AG09309 (cell line): ENCODE measurements at regions not wholly inside any gene's neighbourhood (a gene's known extent, or its start where the extent isn't known, plus 50 kb on each side); places are given as distances from the start of the nearest gene placed in this dataset.

Experiments
- DNase-seq: peaks from one replicate; pipeline ENCODE4 v3.0.0-alpha.2; 2010; ENCODE audit warnings: low read depth
- H3K4me3 ChIP-seq: 2 replicates; pipeline ENCODE4 v1.5.1; 2011; ENCODE audit warnings: mild to moderate bottlenecking, low read depth, low read length, moderate library complexity; ENCODE audit not compliant: control insufficient read depth
- TF ChIP-seq, protein P1 (sequence below): IDR thresholded peaks from 2 replicates; pipeline ENCODE4 v1.5.1; 2011; ENCODE audit warnings: mild to moderate bottlenecking, low read depth, low read length, inconsistent platforms; ENCODE audit not compliant: insufficient read depth, control insufficient read depth; ENCODE audit errors: missing control alignments

DNA sequence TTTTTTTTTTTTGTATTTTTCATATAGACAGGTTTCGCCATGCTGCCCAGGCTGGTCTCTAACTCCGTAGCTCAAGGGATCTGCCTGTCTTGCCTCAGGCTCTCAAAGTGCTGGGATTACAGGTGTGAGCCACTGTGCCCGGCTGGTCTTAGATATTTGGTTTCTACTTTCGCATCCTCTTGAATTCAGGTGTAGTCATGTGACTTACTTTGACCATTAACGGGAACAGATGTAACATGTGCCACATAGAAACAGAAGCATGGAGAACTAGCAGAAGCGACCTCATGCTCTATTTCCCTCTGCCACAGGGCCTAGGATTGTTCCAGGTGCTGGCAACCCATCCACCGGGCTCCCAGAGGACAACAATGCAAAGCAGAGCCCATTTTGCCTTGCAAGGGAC, 166.6 kb downstream of the CYLD start:
- H3K4me3 ChIP-seq, result no peak overlapping the region
- TF ChIP-seq, protein P1, sequence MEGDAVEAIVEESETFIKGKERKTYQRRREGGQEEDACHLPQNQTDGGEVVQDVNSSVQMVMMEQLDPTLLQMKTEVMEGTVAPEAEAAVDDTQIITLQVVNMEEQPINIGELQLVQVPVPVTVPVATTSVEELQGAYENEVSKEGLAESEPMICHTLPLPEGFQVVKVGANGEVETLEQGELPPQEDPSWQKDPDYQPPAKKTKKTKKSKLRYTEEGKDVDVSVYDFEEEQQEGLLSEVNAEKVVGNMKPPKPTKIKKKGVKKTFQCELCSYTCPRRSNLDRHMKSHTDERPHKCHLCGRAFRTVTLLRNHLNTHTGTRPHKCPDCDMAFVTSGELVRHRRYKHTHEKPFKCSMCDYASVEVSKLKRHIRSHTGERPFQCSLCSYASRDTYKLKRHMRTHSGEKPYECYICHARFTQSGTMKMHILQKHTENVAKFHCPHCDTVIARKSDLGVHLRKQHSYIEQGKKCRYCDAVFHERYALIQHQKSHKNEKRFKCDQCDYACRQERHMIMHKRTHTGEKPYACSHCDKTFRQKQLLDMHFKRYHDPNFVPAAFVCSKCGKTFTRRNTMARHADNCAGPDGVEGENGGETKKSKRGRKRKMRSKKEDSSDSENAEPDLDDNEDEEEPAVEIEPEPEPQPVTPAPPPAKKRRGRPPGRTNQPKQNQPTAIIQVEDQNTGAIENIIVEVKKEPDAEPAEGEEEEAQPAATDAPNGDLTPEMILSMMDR, result no peak
- DNase-seq, result no peak

DNA sequence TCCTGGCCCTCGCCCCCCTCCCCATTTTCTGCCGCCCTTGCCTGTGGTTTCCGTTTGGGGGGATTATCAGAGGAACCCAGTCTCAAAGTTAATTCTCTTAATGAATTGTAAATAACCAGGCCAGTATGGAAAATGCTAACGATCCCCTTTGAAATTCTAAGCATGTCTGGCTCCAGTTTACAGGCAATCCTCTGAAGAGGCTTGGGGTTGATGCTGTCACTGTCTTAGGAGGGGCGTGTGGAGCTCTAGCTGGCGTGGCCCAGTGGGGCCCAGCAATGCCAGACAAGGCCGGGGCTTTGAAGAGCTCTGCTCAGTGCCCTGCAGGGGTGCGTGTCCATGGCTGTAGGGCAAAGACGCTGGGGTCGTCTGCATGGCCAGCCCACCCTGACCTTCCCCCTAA, 164.6 kb downstream of the CYLD start:
- no peak overlapping the region for H3K4me3 ChIP-seq
- TF ChIP-seq, protein P1, result no peak
- no peak for DNase-seq

DNA sequence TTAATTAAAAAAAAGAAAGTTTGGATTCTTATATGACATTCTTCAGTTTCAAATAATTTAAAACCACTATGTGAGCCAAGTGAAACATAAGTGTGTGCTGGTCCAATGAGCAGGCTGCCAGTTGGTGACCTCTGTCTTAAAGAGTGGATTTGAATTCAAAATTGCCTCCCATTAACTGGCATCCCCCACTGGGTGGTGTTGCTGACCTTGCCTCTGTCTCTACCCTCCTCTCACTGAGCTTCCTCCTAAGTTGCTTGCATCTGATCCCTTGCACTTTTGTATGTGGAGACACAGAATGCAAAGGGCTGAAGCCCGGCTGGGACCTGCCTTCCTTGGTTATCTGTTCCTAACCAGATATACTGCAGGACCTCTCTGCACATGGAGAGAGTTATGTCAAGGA, 160.6 kb downstream of the CYLD start:
- TF ChIP-seq, protein P1, result no peak
- no peak for DNase-seq

DNA sequence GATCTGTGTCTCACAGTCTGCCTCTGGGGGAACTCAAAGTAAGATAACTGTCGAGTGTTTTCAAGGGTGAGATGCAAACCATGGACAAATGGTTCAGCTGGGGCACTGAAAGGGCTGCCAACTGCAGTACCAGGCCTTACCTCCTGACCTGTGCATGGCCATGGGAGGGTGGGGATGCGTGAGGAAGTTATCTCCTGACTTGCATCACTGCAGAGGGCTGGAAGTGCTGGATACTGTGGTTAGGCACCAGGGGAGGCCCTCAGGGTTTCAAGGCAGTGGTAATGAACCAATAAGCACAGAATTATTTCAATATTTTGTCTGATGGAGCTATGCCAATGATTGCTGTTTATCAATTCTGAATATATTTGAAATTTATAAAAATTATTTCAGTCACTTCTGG, 159.2 kb downstream of the CYLD start:
- DNase-seq, result no peak
- TF ChIP-seq, protein P1, result no peak
- H3K4me3 ChIP-seq, result no peak overlapping the region

More for the DNA sequence above, 160.6 kb downstream of the CYLD start:
- no peak overlapping the region for H3K4me3 ChIP-seq

DNA sequence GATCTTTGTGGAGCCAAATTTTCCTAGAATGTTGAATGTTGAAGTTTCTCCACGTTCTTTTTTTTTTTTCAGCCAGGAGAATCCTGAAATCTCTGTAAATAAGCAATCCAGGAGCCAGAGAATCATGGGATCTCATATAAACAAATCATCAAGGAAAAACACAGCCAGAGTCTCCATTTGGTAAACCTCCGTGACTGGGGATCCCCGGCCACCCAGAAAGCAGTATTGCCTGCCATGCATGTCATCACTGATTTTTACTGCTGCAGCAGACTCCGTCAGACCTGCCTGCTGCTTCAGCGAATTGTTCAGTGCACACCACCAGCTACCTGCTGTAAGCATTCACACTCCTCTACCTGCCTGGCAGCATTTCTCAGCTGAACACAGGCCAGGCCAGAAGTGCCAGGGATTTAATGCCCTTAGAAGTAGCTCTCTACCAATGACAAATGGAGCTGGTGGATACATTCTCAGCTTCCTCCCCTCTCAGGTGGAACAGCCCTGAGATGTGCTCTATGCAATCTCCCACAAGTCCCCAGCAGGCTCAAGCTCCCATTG, 158.6 kb downstream of the CYLD start:
- TF ChIP-seq, protein P1, result no peak
- no peak overlapping the region for H3K4me3 ChIP-seq
- DNase-seq, result no peak

DNA sequence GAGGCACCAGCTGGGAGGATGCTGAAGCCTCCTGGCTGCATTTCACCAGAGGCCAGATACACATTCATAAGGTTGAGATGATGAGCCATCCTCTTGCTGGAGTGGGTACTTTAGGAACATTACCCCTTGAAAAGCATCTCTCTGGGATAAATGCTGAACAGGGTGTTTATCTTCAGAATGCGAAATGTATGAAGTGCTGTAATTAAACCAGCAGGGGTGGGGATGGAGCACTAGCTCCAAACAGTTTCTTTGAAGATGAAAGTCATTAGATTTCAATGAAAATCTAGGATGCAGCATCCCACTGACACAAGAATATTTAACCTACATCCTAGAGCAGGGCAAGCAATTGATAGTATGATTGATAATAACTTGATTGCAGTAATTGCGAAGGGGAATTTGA, 158.1 kb downstream of the CYLD start:
- no peak overlapping the region for H3K4me3 ChIP-seq
- TF ChIP-seq, protein P1, result no peak
- no peak for DNase-seq

DNA sequence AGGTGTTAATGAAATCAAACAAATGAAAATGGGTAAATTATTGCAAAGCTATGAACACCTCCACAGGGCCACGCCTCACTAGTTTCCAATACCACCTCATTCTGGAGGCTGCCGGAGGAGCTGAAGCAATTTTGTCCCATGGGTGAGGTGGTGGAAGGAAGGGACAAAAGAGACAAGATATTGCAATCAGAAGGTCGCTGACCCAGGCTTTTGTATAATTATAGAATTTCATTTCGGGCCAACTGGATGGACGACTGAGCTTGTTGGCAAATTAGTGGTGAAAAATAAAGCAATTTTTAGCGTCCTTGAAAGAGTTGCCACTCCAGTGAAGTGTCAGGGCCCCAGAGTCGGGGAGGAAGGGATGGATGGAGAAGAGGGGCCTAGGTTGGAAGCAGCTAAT, 147.9 kb downstream of the CYLD start:
- DNase-seq, result no peak
- no peak overlapping the region for H3K4me3 ChIP-seq
- TF ChIP-seq, protein P1, result no peak
